Esophagus squamous epithelium (tissue), 5 donors: ENCODE measurements at regions not wholly inside any gene's neighbourhood (a gene's known extent, or its start where the extent isn't known, plus 50 kb on each side); places are given as distances from the start of the nearest gene placed in this dataset.
A peak's percentile ranks its signal among the peaks of the same experiment; 100 is the strongest.

Source experiments
- DNase-seq: peaks from one replicate; lab custom pipeline; 2025; lab: John Stamatoyannopoulos, UW
- H3K27ac ChIP-seq, 4 donors: fragments of 200-600 bp; sonication (generic); one replicate each; pipeline ENCODE4 v1.5.1; 2016 to 2019; ENCODE audit warnings: mild to moderate bottlenecking in 1 of 4
- H3K27me3 ChIP-seq, 4 donors: fragments of 200-600 bp; sonication (generic); 1 replicate in 3 of 4; 2 replicates in 1 of 4; pipeline versions ENCODE4 v1.5.1 to v1.6.0; 2017 to 2021; ENCODE audit warnings: antibody characterized with exemption in 1 of 4
- H3K36me3 ChIP-seq, 3 donors: fragments of 200-600 bp; sonication (generic); one replicate each; pipeline ENCODE4 v1.5.1; 2016 to 2019
- H3K4me1 ChIP-seq, 3 donors: fragments of 200-600 bp; sonication (generic); one replicate each; pipeline ENCODE4 v1.5.1; 2017 to 2019
- H3K4me3 ChIP-seq, 4 donors: fragments of 200-600 bp; sonication (generic); 1 replicate in 3 of 4; 2 replicates in 1 of 4; pipeline ENCODE4 v1.5.1; 2016 to 2019; ENCODE audit warnings: mild to moderate bottlenecking in 2 of 4, moderate library complexity in 1 of 4
- H3K9me3 ChIP-seq, 3 donors: fragments of 200-600 bp; sonication (generic); one replicate each; pipeline ENCODE4 v1.5.1; 2016 to 2019
- POLR2A ChIP-seq, 4 donors: fragments of 450-650 bp; IDR thresholded peaks; one replicate each; pipeline ENCODE4 v1.6.1; 2017; ENCODE audit warnings: antibody characterized with exemption in 4 of 4, mild to moderate bottlenecking in 4 of 4, moderate library complexity in 3 of 4
- WGBS, 2 donors: methylation state at CpG; one replicate each; pipeline ENCODE4 v1.1.5; 2018; 5-methylcytosine and 5-hydroxymethylcytosine counted together
- intact Hi-C: fragments of 100-400 bp; cut with DNase I; formaldehyde crosslinking; loops from one replicate; pipeline ENCODE4 v1.15.0; 2022
- TF ChIP-seq, protein P1 (sequence below), 6 experiments: fragments of 450-650 bp in 4 of 6; fragments of 200-600 bp in 2 of 6; sonication (generic) in 2 of 6; IDR thresholded peaks; one replicate each; pipeline ENCODE4 v1.5.1; 2016 to 2019; ENCODE audit warnings: antibody characterized with exemption in 6 of 6, mild to moderate bottlenecking in 4 of 6, moderate library complexity in 4 of 6
- donor health status: DM: yes; HTN: yes; CAD: no.

GRCh38 chr16:27665881-27666280 lies 115.9 kb downstream of the KATNIP start:
- Histone ChIP-seq H3K4me1 (no peaks in the 10 kb centered on the region), H3K27me3 (no peaks in the 10 kb centered on the region), H3K27ac (no peak overlapping the region), H3K9me3 (no peaks in the 10 kb centered on the region), H3K36me3 (peaks cover 0 to 40% (median 0%) of the 10 kb centered on the region in 3 donors), H3K4me3 (no peak overlapping the region)
- TF ChIP-seq, protein P1, sequence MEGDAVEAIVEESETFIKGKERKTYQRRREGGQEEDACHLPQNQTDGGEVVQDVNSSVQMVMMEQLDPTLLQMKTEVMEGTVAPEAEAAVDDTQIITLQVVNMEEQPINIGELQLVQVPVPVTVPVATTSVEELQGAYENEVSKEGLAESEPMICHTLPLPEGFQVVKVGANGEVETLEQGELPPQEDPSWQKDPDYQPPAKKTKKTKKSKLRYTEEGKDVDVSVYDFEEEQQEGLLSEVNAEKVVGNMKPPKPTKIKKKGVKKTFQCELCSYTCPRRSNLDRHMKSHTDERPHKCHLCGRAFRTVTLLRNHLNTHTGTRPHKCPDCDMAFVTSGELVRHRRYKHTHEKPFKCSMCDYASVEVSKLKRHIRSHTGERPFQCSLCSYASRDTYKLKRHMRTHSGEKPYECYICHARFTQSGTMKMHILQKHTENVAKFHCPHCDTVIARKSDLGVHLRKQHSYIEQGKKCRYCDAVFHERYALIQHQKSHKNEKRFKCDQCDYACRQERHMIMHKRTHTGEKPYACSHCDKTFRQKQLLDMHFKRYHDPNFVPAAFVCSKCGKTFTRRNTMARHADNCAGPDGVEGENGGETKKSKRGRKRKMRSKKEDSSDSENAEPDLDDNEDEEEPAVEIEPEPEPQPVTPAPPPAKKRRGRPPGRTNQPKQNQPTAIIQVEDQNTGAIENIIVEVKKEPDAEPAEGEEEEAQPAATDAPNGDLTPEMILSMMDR (IDR thresholded peaks at IDR 0.05) = no peak
- no peak for TF ChIP-seq POLR2A (IDR thresholded peaks at IDR 0.05)
- no peak for DNase-seq
- intact Hi-C loops = no loop called here

- DNase-seq = no peak
- no peaks in the 10 kb centered on the region for H3K27me3 ChIP-seq
- no peaks in the 10 kb centered on the region for H3K4me1 ChIP-seq
- TF ChIP-seq, protein P1 (IDR thresholded peaks at IDR 0.05) = no peak
- TF ChIP-seq POLR2A (IDR thresholded peaks at IDR 0.05) = no peak
- intact Hi-C loops = no loop called here
- no peak overlapping the region for H3K4me3 ChIP-seq
- no peaks in the 10 kb centered on the region for H3K9me3 ChIP-seq
- H3K36me3 ChIP-seq = peaks cover 0 to 45% (median 0%) of the 10 kb centered on the region in 3 donors
- H3K27ac ChIP-seq = no peak overlapping the region
- 70 to 83% methylated on average over 8 of the region's 8 CpGs for WGBS, 2 donors
Observed at GRCh38 chr16:27670071-27670810, 120.3 kb downstream of the KATNIP start.

DNA sequence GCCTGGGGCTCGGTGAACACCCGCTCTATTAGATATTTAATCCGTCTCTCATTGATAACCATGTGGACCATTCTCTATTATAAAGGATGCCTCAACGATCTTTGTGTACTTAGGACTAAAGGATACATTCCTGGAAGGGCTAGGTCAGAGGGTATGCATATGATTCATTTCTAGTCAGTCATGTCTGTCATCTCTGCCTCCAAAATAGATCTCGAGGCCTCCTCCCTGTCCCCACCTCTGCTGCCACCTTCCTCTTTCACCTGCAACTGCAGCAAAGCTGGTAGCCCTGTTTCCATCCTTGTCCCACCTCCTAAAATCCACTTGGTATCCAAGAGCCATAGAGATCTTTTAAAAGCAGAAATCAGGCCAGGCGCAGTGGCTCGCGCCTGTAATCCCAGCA lies 121.5 kb downstream of the KATNIP start:
- intact Hi-C loops = no loop called here
- no peaks in the 10 kb centered on the region for H3K27me3 ChIP-seq
- H3K27ac ChIP-seq = no peak overlapping the region
- no peak for TF ChIP-seq POLR2A (IDR thresholded peaks at IDR 0.05)
- TF ChIP-seq, protein P1 (IDR thresholded peaks at IDR 0.05) = peak in 1 of 6 experiments; percentile 57
- peaks cover 0 to 38% (median 0%) of the 10 kb centered on the region in 3 donors for H3K36me3 ChIP-seq
- H3K4me3 ChIP-seq = no peak overlapping the region
- H3K4me1 ChIP-seq = no peaks in the 10 kb centered on the region
- DNase-seq = no peak
- 64 to 73% methylated on average over 5 to 6 of the region's 8 CpGs for WGBS, 2 donors
- no peaks in the 10 kb centered on the region for H3K9me3 ChIP-seq

DNA sequence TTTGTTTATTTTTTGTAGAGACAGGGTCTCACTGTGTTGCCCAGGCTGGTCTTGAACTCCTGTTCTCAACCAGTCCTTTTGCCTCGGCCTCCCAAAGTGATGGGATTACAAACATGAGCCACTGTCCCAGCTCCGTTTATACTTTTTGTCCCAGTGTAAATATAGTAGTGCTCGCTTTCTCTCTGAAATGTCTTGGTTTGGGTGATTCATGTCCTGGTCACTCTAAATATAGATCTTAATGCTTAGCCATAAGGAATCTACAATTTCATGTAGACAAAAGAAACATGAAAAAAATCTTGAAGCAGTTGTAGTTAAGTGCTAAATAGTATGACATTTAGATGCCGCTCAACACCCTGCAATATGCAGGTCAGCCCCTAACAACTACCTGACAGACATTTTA lies 126.9 kb downstream of the KATNIP start:
- H3K4me1 ChIP-seq = no peaks in the 10 kb centered on the region
- H3K36me3 ChIP-seq = peaks cover 0 to 63% (median 0%) of the 10 kb centered on the region in 3 donors
- no peak overlapping the region for H3K27ac ChIP-seq
- WGBS, 2 donors = 77 to 79% methylated on average over 4 of the region's 4 CpGs
- intact Hi-C loops = no loop called here
- no peaks in the 10 kb centered on the region for H3K9me3 ChIP-seq
- TF ChIP-seq, protein P1 (IDR thresholded peaks at IDR 0.05) = no peak
- no peak overlapping the region for H3K4me3 ChIP-seq
- no peak for DNase-seq
- no peaks in the 10 kb centered on the region for H3K27me3 ChIP-seq

GRCh38 chr16:27677263-27677662 lies 127.3 kb downstream of the KATNIP start:
- Histone ChIP-seq H3K27ac (no peak overlapping the region), H3K27me3 (no peaks in the 10 kb centered on the region), H3K36me3 (peaks cover 0 to 67% (median 0%) of the 10 kb centered on the region in 3 donors), H3K4me3 (no peak overlapping the region), H3K4me1 (no peaks in the 10 kb centered on the region), H3K9me3 (no peaks in the 10 kb centered on the region)
- 63 to 72% methylated on average over 2 to 3 of the region's 3 CpGs for WGBS, 2 donors
- intact Hi-C loops = no loop called here
- no peak for TF ChIP-seq POLR2A (IDR thresholded peaks at IDR 0.05)
- TF ChIP-seq, protein P1 (IDR thresholded peaks at IDR 0.05) = no peak
- no peak for DNase-seq
